Mesendoderm (in vitro differentiated cells): ENCODE measurements at regions not wholly inside any gene's neighbourhood (a gene's known extent, or its start where the extent isn't known, plus 50 kb on each side); places are given as distances from the start of the nearest gene placed in this dataset.
A peak's percentile ranks its signal among the peaks of the same experiment; 100 is the strongest.

Experiments
- DNase-seq: peaks from one replicate; pipeline ENCODE4 v3.0.0; 2013
- H2AK5ac ChIP-seq: 2 replicates; pipeline ENCODE4 v1.6.1; 2013; ENCODE audit warnings: low read length, inconsistent platforms
- H2BK120ac ChIP-seq: 2 replicates; pipeline ENCODE4 v1.6.1; 2013; ENCODE audit warnings: low read depth, mild to moderate bottlenecking, low read length, moderate library complexity, mixed read lengths
- H2BK15ac ChIP-seq: replicated peaks from 2 replicates; pipeline ENCODE4 v1.6.1; 2013; ENCODE audit warnings: low read depth, mild to moderate bottlenecking, moderate library complexity
- H2BK5ac ChIP-seq: 2 replicates; pipeline ENCODE4 v1.6.1; 2013; ENCODE audit warnings: low read length, inconsistent platforms
- H3K18ac ChIP-seq: 2 replicates; pipeline ENCODE4 v1.6.1; 2013; ENCODE audit warnings: mild to moderate bottlenecking, low read length, mixed read lengths
- H3K23ac ChIP-seq: one replicate; pipeline ENCODE4 v1.6.1; 2013; ENCODE audit warnings: low read length
- H3K27ac ChIP-seq: 2 replicates; pipeline ENCODE4 v1.5.1; 2013; ENCODE audit warnings: low read depth, mild to moderate bottlenecking, inconsistent platforms, low read length, moderate library complexity
- H3K27me3 ChIP-seq: 2 replicates; pipeline ENCODE4 v1.6.1; 2013; ENCODE audit warnings: low read length, control low read depth, mild to moderate bottlenecking, inconsistent platforms; ENCODE audit not compliant: insufficient read depth, poor library complexity
- H3K36me3 ChIP-seq: 2 replicates; pipeline ENCODE4 v1.6.1; 2013; ENCODE audit warnings: low read length, inconsistent platforms; ENCODE audit not compliant: control insufficient read depth, insufficient read depth
- H3K4ac ChIP-seq: one replicate; pipeline ENCODE4 v1.6.1; 2013; ENCODE audit warnings: low read depth, mild to moderate bottlenecking, low read length, moderate library complexity
- H3K4me1 ChIP-seq: 2 replicates; pipeline ENCODE4 v1.6.1; 2013; ENCODE audit warnings: low read depth, low read length, inconsistent platforms; ENCODE audit not compliant: control insufficient read depth
- H3K4me2 ChIP-seq: 2 replicates; pipeline ENCODE4 v1.6.1; 2013; ENCODE audit warnings: low read length
- H3K4me3 ChIP-seq: 2 replicates; pipeline ENCODE4 v1.5.1; 2013; ENCODE audit warnings: mild to moderate bottlenecking, low read length
- H3K56ac ChIP-seq: one replicate; pipeline ENCODE4 v1.6.1; 2013; ENCODE audit warnings: low read length
- H3K79me1 ChIP-seq: 2 replicates; pipeline ENCODE4 v1.6.1; 2013; ENCODE audit warnings: low read length, inconsistent platforms
- H3K79me2 ChIP-seq: 2 replicates; pipeline ENCODE4 v1.6.1; 2013; ENCODE audit warnings: mild to moderate bottlenecking, low read length; ENCODE audit not compliant: control insufficient read depth, insufficient read depth
- H3K9ac ChIP-seq: 2 replicates; pipeline ENCODE4 v1.6.1; 2013; ENCODE audit warnings: low read length, inconsistent platforms
- H4K5ac ChIP-seq: one replicate; pipeline ENCODE4 v1.6.1; 2013; ENCODE audit warnings: low read length
- H4K8ac ChIP-seq: one replicate; pipeline ENCODE4 v1.6.1; 2013; ENCODE audit warnings: low read depth, mild to moderate bottlenecking, control low read depth, low read length, moderate library complexity
- WGBS: extraction: QIAGEN DNeasy Blood & Tissue Kit; methylation state at CpG from one replicate; pipeline ENCODE4 v1.1.7; 2013; ENCODE audit warnings: low lambda C conversion rate, missing lambda C conversion rate; ENCODE audit not compliant: insufficient coverage; ENCODE audit errors: extremely low coverage; 5-methylcytosine and 5-hydroxymethylcytosine counted together

- Histone ChIP-seq H2BK120ac (no peak overlapping the region), H3K27ac (no peak overlapping the region), H3K79me2 (no peaks in the 10 kb centered on the region), H3K36me3 (no peaks in the 10 kb centered on the region), H3K4me2 (no peak overlapping the region), H3K79me1 (no peaks in the 10 kb centered on the region), H3K4me1 (peaks cover 2% of the 10 kb centered on the region), H4K8ac (no peak overlapping the region), H3K23ac (no peak overlapping the region), H2BK5ac (no peak overlapping the region), H2AK5ac (no peak overlapping the region), H3K27me3 (no peaks in the 10 kb centered on the region), H3K18ac (no peak overlapping the region), H3K56ac (no peak overlapping the region), H4K5ac (no peak overlapping the region), H2BK15ac (no peak overlapping the region), H3K4ac (no peak overlapping the region), H3K4me3 (no peak overlapping the region), H3K9ac (no peak overlapping the region)
- no CpG with 5 or more reads among the region's 3 CpGs for WGBS
- no peak for DNase-seq
Measured at GRCh38 chr14:100463937-100464336, 123.3 kb downstream of the BEGAIN start.

- Histone ChIP-seq H3K79me2 (no peaks in the 10 kb centered on the region), H2BK120ac (no peak overlapping the region), H3K27me3 (no peaks in the 10 kb centered on the region), H3K36me3 (no peaks in the 10 kb centered on the region), H3K18ac (no peak overlapping the region), H3K4me3 (no peak overlapping the region), H4K5ac (no peak overlapping the region), H3K4me1 (peaks cover 2% of the 10 kb centered on the region), H2BK15ac (no peak overlapping the region), H3K23ac (no peak overlapping the region), H2BK5ac (no peak overlapping the region), H3K27ac (no peak overlapping the region), H2AK5ac (no peak overlapping the region), H3K4me2 (no peak overlapping the region), H3K9ac (no peak overlapping the region), H4K8ac (no peak overlapping the region), H3K4ac (no peak overlapping the region), H3K56ac (no peak overlapping the region), H3K79me1 (no peaks in the 10 kb centered on the region)
- peak; percentile 33 for DNase-seq
- WGBS: no CpG with 5 or more reads among the region's 9 CpGs
Measured at GRCh38 chr14:100466111-100466856, 120.9 kb downstream of the BEGAIN start.

- no peaks in the 10 kb centered on the region for H3K79me2 ChIP-seq
- DNase-seq: no peak
- no peak overlapping the region for H2BK15ac ChIP-seq
- no peak overlapping the region for H4K8ac ChIP-seq
- H3K4me3 ChIP-seq: no peak overlapping the region
- no peak overlapping the region for H3K9ac ChIP-seq
- no peak overlapping the region for H3K4me2 ChIP-seq
- H3K23ac ChIP-seq: no peak overlapping the region
- H3K79me1 ChIP-seq: no peaks in the 10 kb centered on the region
- H2BK5ac ChIP-seq: no peak overlapping the region
- H3K36me3 ChIP-seq: no peaks in the 10 kb centered on the region
- H2AK5ac ChIP-seq: no peak overlapping the region
- no peak overlapping the region for H3K4ac ChIP-seq
- no peak overlapping the region for H3K56ac ChIP-seq
- no peaks in the 10 kb centered on the region for H3K27me3 ChIP-seq
- H3K27ac ChIP-seq: no peak overlapping the region
- no peak overlapping the region for H4K5ac ChIP-seq
- H2BK120ac ChIP-seq: no peak overlapping the region
- no peak overlapping the region for H3K18ac ChIP-seq
- WGBS: no CpG with 5 or more reads among the region's 11 CpGs
- peaks cover 2% of the 10 kb centered on the region for H3K4me1 ChIP-seq
Measured at GRCh38 chr14:100467046-100467750, 120.0 kb downstream of the BEGAIN start.

- Histone ChIP-seq H4K5ac (no peak overlapping the region), H3K9ac (no peak overlapping the region), H2BK5ac (no peak overlapping the region), H2AK5ac (no peak overlapping the region), H3K18ac (no peak overlapping the region), H3K4me3 (no peak overlapping the region), H2BK120ac (no peak overlapping the region), H2BK15ac (no peak overlapping the region), H3K27ac (no peak overlapping the region), H3K27me3 (no peaks in the 10 kb centered on the region), H3K79me2 (no peaks in the 10 kb centered on the region), H3K4me1 (peaks cover 2% of the 10 kb centered on the region), H3K23ac (no peak overlapping the region), H3K4me2 (no peak overlapping the region), H3K56ac (no peak overlapping the region), H3K4ac (no peak overlapping the region), H3K79me1 (no peaks in the 10 kb centered on the region), H4K8ac (no peak overlapping the region), H3K36me3 (no peaks in the 10 kb centered on the region)
- no peak for DNase-seq
- WGBS: no CpG with 5 or more reads among the region's 17 CpGs
Measured at GRCh38 chr14:100467939-100468338, 119.3 kb downstream of the BEGAIN start.

- no peak overlapping the region for H3K56ac ChIP-seq
- H2AK5ac ChIP-seq: no peak overlapping the region
- H3K27me3 ChIP-seq: no peaks in the 10 kb centered on the region
- H4K5ac ChIP-seq: no peak overlapping the region
- H2BK15ac ChIP-seq: no peak overlapping the region
- H3K9ac ChIP-seq: no peak overlapping the region
- H3K79me2 ChIP-seq: no peaks in the 10 kb centered on the region
- H3K36me3 ChIP-seq: no peaks in the 10 kb centered on the region
- no peaks in the 10 kb centered on the region for H3K79me1 ChIP-seq
- peaks cover 2% of the 10 kb centered on the region for H3K4me1 ChIP-seq
- no peak overlapping the region for H3K4ac ChIP-seq
- no peak overlapping the region for H4K8ac ChIP-seq
- no peak for DNase-seq
- H2BK5ac ChIP-seq: no peak overlapping the region
- no peak overlapping the region for H2BK120ac ChIP-seq
- H3K23ac ChIP-seq: no peak overlapping the region
- no peak overlapping the region for H3K18ac ChIP-seq
- H3K4me3 ChIP-seq: no peak overlapping the region
- H3K4me2 ChIP-seq: no peak overlapping the region
- WGBS: no CpG with 5 or more reads among the region's 9 CpGs
- H3K27ac ChIP-seq: no peak overlapping the region
Measured at GRCh38 chr14:100468557-100468956, 118.7 kb downstream of the BEGAIN start.
